ENCODE measurements at regions not wholly inside any gene's neighbourhood (a gene's known extent, or its start where the extent isn't known, plus 50 kb on each side); places are given as distances from the start of the nearest gene placed in this dataset.

DNA sequence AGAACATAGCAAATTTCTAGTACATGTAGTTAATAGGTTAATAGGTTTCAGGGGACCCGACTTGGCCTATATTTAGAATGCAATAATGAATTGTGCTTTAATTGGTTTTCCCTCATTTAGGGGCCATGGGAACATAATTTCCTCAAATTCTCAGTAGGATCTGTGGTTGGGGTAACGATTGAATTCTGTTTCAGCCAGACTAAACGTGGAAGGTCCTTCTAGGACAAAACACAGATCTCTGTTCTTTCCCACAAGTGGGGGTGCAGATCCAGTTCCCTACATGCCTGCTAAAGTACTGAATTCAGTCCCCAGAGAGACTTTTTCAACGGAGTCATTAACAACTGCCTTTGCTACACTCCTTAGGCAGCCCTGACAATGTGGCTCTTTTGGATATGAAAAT is 50.7 kb upstream of the AGBL1 start:
- intact Hi-C loops (cut with micrococcal nuclease): no loop called here

All from T-helper 1 cell treated with Interleukin-12 subunit alpha and Interleukin-12 subunit beta and Interleukin-4 antibody, amounts not matched to agents 30 ng/mL and 1 ng/mL, for 36 hours (primary cell).